ENCODE measurements at regions not wholly inside any gene's neighbourhood (a gene's known extent, or its start where the extent isn't known, plus 50 kb on each side); places are given as distances from the start of the nearest gene placed in this dataset.

GRCh38 chr4:111989817-111990216 lies 155.4 kb upstream of the FAM241A start:
- TF ChIP-seq EZH2 (IDR thresholded peaks at IDR 0.05; ENCODE audit: low read length), result no peak
- TF ChIP-seq, protein P1, sequence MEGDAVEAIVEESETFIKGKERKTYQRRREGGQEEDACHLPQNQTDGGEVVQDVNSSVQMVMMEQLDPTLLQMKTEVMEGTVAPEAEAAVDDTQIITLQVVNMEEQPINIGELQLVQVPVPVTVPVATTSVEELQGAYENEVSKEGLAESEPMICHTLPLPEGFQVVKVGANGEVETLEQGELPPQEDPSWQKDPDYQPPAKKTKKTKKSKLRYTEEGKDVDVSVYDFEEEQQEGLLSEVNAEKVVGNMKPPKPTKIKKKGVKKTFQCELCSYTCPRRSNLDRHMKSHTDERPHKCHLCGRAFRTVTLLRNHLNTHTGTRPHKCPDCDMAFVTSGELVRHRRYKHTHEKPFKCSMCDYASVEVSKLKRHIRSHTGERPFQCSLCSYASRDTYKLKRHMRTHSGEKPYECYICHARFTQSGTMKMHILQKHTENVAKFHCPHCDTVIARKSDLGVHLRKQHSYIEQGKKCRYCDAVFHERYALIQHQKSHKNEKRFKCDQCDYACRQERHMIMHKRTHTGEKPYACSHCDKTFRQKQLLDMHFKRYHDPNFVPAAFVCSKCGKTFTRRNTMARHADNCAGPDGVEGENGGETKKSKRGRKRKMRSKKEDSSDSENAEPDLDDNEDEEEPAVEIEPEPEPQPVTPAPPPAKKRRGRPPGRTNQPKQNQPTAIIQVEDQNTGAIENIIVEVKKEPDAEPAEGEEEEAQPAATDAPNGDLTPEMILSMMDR (optimal IDR thresholded peaks at IDR 0.05 in 1 of 3, IDR thresholded peaks at IDR 0.05 in 1 of 3, conservative IDR thresholded peaks at IDR 0.05 in 1 of 3; ENCODE audit: extremely low read depth in 1 of 3, insufficient read depth in 2 of 3, low read length in 3 of 3), result no peak
- H3K27ac ChIP-seq (ENCODE audit: control insufficient read depth, insufficient read depth, low read length), result no peak overlapping the region
- no peak overlapping the region for H2AFZ ChIP-seq (ENCODE audit: control insufficient read depth, low read length)
- H3K9ac ChIP-seq (ENCODE audit: control insufficient read depth, extremely low read depth, insufficient read depth, low read length), result no peak overlapping the region
- no peaks in the 10 kb centered on the region for H3K36me3 ChIP-seq (ENCODE audit: control insufficient read depth in 2 of 2, extremely low read depth in 1 of 2, insufficient read depth in 2 of 2, low read length in 2 of 2)
- dilution Hi-C loops (cut with MboI; ENCODE audit: extremely low pct_ligation_motif_present, low sequenced_read_pairs), result no loop called here
- H3K9me1 ChIP-seq (ENCODE audit: control insufficient read depth, extremely low read depth, insufficient read depth, low read length), result no peaks in the 10 kb centered on the region
- H3K27me3 ChIP-seq (ENCODE audit: control insufficient read depth, extremely low read depth, insufficient read depth, low read length), result peaks cover 36% of the 10 kb centered on the region
- no peak for FAIRE-seq
- no peaks in the 10 kb centered on the region for H3K4me1 ChIP-seq (ENCODE audit: control insufficient read depth, extremely low read depth, insufficient read depth, low read length)
- H4K20me1 ChIP-seq (ENCODE audit: control insufficient read depth, extremely low read depth, insufficient read depth, low read length), result no peaks in the 10 kb centered on the region
- H3K9me3 ChIP-seq (ENCODE audit: control insufficient read depth, low read depth, low read length), result no peaks in the 10 kb centered on the region
- H3K4me3 ChIP-seq (ENCODE audit: control insufficient read depth in 2 of 3, extremely low read depth in 1 of 3, insufficient read depth in 2 of 3, low read depth in 1 of 3, low read length in 3 of 3), result no peak overlapping the region
- H3K79me2 ChIP-seq (ENCODE audit: control insufficient read depth, insufficient read depth, low read length), result no peaks in the 10 kb centered on the region
- no peak overlapping the region for H3K4me2 ChIP-seq (ENCODE audit: control insufficient read depth, extremely low read depth, insufficient read depth, low read depth, low read length)
- DNase-seq (ENCODE audit: low read depth, low spot score), result no peak

DNA sequence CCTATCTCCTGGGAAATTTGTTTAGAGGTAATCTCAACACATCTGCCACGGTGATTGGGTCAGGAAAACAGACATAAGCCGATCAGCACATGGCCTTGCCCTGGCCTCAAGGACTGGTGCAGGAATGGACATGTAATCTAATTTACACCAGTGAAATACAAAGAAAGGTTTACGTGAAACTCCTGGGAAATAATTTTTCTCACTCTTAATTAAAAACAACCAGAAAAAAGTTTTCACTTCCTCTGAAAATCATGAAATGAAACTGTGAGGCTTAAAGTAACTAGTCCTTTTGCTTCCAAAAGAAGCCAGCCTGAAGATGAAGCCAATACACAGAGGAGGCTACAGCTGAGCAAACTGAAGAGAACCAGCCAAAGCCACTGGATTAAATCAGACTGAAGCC lies 154.1 kb upstream of the FAM241A start:
- dilution Hi-C loops (cut with MboI; ENCODE audit: extremely low pct_ligation_motif_present, low sequenced_read_pairs), result no loop called here
- no peaks in the 10 kb centered on the region for H3K4me1 ChIP-seq (ENCODE audit: control insufficient read depth, extremely low read depth, insufficient read depth, low read length)
- FAIRE-seq, result no peak
- peaks cover 28% of the 10 kb centered on the region for H3K27me3 ChIP-seq (ENCODE audit: control insufficient read depth, extremely low read depth, insufficient read depth, low read length)
- H3K9me3 ChIP-seq (ENCODE audit: control insufficient read depth, low read depth, low read length), result no peaks in the 10 kb centered on the region
- H3K27ac ChIP-seq (ENCODE audit: control insufficient read depth, insufficient read depth, low read length), result no peak overlapping the region
- no peaks in the 10 kb centered on the region for H3K9me1 ChIP-seq (ENCODE audit: control insufficient read depth, extremely low read depth, insufficient read depth, low read length)
- no peaks in the 10 kb centered on the region for H3K36me3 ChIP-seq (ENCODE audit: control insufficient read depth in 2 of 2, extremely low read depth in 1 of 2, insufficient read depth in 2 of 2, low read length in 2 of 2)
- H2AFZ ChIP-seq (ENCODE audit: control insufficient read depth, low read length), result no peak overlapping the region
- H4K20me1 ChIP-seq (ENCODE audit: control insufficient read depth, extremely low read depth, insufficient read depth, low read length), result no peaks in the 10 kb centered on the region
- H3K4me2 ChIP-seq (ENCODE audit: control insufficient read depth, extremely low read depth, insufficient read depth, low read depth, low read length), result no peak overlapping the region
- no peak overlapping the region for H3K9ac ChIP-seq (ENCODE audit: control insufficient read depth, extremely low read depth, insufficient read depth, low read length)
- no peak for TF ChIP-seq EZH2 (IDR thresholded peaks at IDR 0.05; ENCODE audit: low read length)
- TF ChIP-seq, protein P1 (optimal IDR thresholded peaks at IDR 0.05 in 1 of 3, IDR thresholded peaks at IDR 0.05 in 1 of 3, conservative IDR thresholded peaks at IDR 0.05 in 1 of 3; ENCODE audit: extremely low read depth in 1 of 3, insufficient read depth in 2 of 3, low read length in 3 of 3), result no peak
- no peaks in the 10 kb centered on the region for H3K79me2 ChIP-seq (ENCODE audit: control insufficient read depth, insufficient read depth, low read length)
- no peak overlapping the region for H3K4me3 ChIP-seq (ENCODE audit: control insufficient read depth in 2 of 3, extremely low read depth in 1 of 3, insufficient read depth in 2 of 3, low read depth in 1 of 3, low read length in 3 of 3)
- no peak for DNase-seq (ENCODE audit: low read depth, low spot score)

Measured in keratinocyte (primary cell).